Body of pancreas (tissue), 4 donors: ENCODE measurements at regions not wholly inside any gene's neighbourhood (a gene's known extent, or its start where the extent isn't known, plus 50 kb on each side); places are given as distances from the start of the nearest gene placed in this dataset.

Experiments
- ATAC-seq: fragments of 150-250 bp; one replicate; pipeline ENCODE4 v1.9.1; 2016
- DNase-seq, 4 donors: peaks; one replicate each; pipeline ENCODE4 v3.0.0-alpha.2; 2019
- H3K27ac ChIP-seq, 4 donors: fragments of 200-600 bp; sonication (generic); 1 replicate in 3 of 4; 2 replicates in 1 of 4; pipeline versions ENCODE4 v1.5.1 to v1.6.1; 2016 to 2019; ENCODE audit warnings: mild to moderate bottlenecking in 1 of 4, mixed read lengths in 1 of 4, moderate library complexity in 1 of 4
- H3K27me3 ChIP-seq, 2 donors: fragments of 200-600 bp; sonication (generic); one replicate each; pipeline ENCODE4 v1.6.0; 2016; ENCODE audit warnings: mild to moderate bottlenecking in 1 of 2
- H3K36me3 ChIP-seq, 2 donors: fragments of 200-600 bp; sonication (generic); replicated peaks in 1 of 2; 2 replicates each; pipeline ENCODE4 v1.5.1; 2016; ENCODE audit warnings: low read depth in 2 of 2; ENCODE audit not compliant: insufficient read depth in 1 of 2
- H3K4me1 ChIP-seq: fragments of 200-600 bp; sonication (generic); one replicate; pipeline ENCODE4 v1.6.0; 2016
- H3K4me3 ChIP-seq, 2 donors: fragments of 200-600 bp; sonication (generic); 1 replicate in 1 of 2; 2 replicates in 1 of 2; pipeline ENCODE4 v1.5.1; 2016 to 2019
- H3K9me3 ChIP-seq, 3 donors: fragments of 200-600 bp; sonication (generic); 1 replicate in 2 of 3; 2 replicates in 1 of 3; pipeline ENCODE4 v1.5.1; 2016
- POLR2A ChIP-seq, 3 donors: fragments of 450-650 bp; IDR thresholded peaks; one replicate each; pipeline ENCODE4 v1.6.1; 2016; ENCODE audit warnings: antibody characterized with exemption in 3 of 3, mild to moderate bottlenecking in 2 of 3
- WGBS, 2 donors: methylation state at CpG; one replicate each; pipeline ENCODE4 v1.1.5; 2017; 5-methylcytosine and 5-hydroxymethylcytosine counted together
- intact Hi-C: fragments of 100-400 bp; cut with DNase I; formaldehyde crosslinking; loops from one replicate; pipeline ENCODE4 v1.15.1; 2023
- TF ChIP-seq, protein P1 (sequence below), 7 experiments: fragments of 450-650 bp in 4 of 7; fragments of 200-600 bp in 3 of 7; sonication (generic) in 3 of 7; IDR thresholded peaks; one replicate each; pipeline ENCODE4 v1.5.1; 2016 to 2019; ENCODE audit warnings: antibody characterized with exemption in 7 of 7

DNA sequence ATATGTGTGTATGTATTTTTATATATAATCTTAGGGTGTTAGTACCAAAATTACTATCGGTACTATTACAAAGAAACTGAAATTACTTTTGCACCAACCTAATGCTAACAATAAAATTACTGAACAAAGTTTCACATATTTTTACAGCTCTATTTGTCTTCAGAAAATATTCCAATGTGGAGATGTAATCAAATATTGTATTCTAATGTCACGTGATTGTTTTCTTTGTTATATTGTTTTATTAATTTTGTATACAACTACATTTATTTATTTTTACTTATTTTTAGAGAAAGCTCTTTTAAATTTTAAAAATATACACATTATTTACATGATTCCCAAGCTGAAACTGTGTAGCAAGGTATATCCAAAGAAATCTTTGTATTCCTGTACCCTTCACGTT lies 227.1 kb upstream of the KLF12 start:
- DNase-seq (no peak), ATAC-seq (no peak)
- intact Hi-C loops = no loop called here
- Histone ChIP-seq H3K4me3 (no peak overlapping the region), H3K27me3 (no peaks in the 10 kb centered on the region), H3K27ac (no peak overlapping the region), H3K9me3 (no peaks in the 10 kb centered on the region), H3K4me1 (no peaks in the 10 kb centered on the region), H3K36me3 (no peaks in the 10 kb centered on the region)
- TF ChIP-seq, protein P1, sequence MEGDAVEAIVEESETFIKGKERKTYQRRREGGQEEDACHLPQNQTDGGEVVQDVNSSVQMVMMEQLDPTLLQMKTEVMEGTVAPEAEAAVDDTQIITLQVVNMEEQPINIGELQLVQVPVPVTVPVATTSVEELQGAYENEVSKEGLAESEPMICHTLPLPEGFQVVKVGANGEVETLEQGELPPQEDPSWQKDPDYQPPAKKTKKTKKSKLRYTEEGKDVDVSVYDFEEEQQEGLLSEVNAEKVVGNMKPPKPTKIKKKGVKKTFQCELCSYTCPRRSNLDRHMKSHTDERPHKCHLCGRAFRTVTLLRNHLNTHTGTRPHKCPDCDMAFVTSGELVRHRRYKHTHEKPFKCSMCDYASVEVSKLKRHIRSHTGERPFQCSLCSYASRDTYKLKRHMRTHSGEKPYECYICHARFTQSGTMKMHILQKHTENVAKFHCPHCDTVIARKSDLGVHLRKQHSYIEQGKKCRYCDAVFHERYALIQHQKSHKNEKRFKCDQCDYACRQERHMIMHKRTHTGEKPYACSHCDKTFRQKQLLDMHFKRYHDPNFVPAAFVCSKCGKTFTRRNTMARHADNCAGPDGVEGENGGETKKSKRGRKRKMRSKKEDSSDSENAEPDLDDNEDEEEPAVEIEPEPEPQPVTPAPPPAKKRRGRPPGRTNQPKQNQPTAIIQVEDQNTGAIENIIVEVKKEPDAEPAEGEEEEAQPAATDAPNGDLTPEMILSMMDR (IDR thresholded peaks at IDR 0.05) = no peak
- TF ChIP-seq POLR2A (IDR thresholded peaks at IDR 0.05) = no peak
- WGBS, 2 donors = 75 to 91% methylated on average over 3 of the region's 3 CpGs

DNA sequence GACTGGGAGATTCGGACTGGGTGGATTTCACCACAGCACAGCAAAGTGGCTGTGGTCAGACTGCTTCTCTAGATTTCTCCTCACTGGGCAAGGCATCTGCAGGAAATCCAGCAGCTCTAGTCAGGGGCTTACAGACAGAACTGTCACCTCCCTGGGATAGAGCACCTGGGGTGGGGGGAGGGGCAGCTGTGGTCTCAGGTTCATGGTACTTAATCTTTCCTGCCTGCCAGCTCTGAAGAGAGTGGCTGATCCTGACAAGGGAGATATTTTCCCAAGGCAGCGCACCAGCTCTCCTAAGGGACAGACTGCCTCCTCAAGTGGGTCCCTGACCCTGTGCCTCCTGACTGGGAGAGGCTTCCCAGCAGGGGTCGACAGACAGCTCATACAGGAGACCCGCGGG lies 212.8 kb upstream of the KLF12 start:
- Histone ChIP-seq H3K27ac (no peak overlapping the region), H3K4me1 (no peaks in the 10 kb centered on the region), H3K9me3 (no peaks in the 10 kb centered on the region), H3K36me3 (no peaks in the 10 kb centered on the region), H3K27me3 (no peaks in the 10 kb centered on the region), H3K4me3 (no peak overlapping the region)
- TF ChIP-seq POLR2A (IDR thresholded peaks at IDR 0.05) = no peak
- TF ChIP-seq, protein P1 (IDR thresholded peaks at IDR 0.05) = no peak
- 43 to 51% methylated on average over 4 to 5 of the region's 5 CpGs for WGBS, 2 donors
- no peak for ATAC-seq
- intact Hi-C loops = no loop called here
- no peak for DNase-seq

DNA sequence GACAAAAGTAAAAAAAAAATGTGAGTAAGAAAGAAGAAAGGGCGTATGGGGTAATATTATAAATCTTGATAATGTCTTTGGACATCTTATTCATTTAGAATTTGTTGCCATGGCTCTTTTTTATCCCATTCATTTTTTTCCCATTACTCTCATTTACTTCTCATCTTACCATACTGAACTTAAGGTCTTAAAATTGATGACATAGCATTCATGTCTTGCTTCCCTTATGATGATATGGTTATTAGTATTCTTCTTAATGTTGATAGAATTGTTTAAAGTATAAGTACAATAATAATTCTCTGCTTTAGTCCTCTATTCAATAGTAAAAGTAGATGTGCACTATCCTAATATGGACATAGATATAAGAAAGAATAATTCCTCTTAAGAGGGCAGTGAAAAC lies 204.1 kb upstream of the KLF12 start:
- no peaks in the 10 kb centered on the region for H3K27me3 ChIP-seq

DNA sequence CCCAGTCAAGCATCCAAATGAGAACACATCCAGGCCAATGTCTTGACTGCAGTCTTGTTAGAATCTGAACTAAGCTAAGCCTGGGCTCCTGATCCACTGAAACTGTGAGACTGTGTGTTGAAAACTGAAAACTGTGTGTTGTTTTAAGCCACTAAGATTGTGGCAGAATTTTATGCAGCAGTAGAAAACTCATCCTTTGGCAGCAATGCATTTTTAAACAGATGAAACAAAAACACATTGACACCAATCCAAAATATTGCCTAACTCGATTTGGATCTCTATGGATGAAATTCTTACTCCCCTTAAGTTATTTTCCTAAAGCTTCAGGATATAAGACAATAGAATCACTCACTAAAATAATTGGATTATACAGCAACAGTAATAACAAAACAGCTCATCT lies 202.3 kb upstream of the KLF12 start:
- TF ChIP-seq POLR2A (IDR thresholded peaks at IDR 0.05) = no peak
- TF ChIP-seq, protein P1 (IDR thresholded peaks at IDR 0.05) = no peak
- Histone ChIP-seq H3K9me3 (peaks cover 0 to 3% (median 0%) of the 10 kb centered on the region in 3 donors), H3K27ac (no peak overlapping the region), H3K36me3 (no peaks in the 10 kb centered on the region), H3K27me3 (no peaks in the 10 kb centered on the region), H3K4me1 (no peaks in the 10 kb centered on the region), H3K4me3 (no peak overlapping the region)
- WGBS, 2 donors = 22 to 23% methylated on average over 1 of the region's 1 CpG
- intact Hi-C loops = no loop called here
- ATAC-seq (no peak), DNase-seq (no peak)

More for the DNA sequence above, 204.1 kb upstream of the KLF12 start:
- Histone ChIP-seq H3K27ac (no peak overlapping the region), H3K36me3 (no peaks in the 10 kb centered on the region), H3K9me3 (peaks cover 0 to 3% (median 0%) of the 10 kb centered on the region in 3 donors), H3K4me3 (no peak overlapping the region), H3K4me1 (no peaks in the 10 kb centered on the region)
- WGBS, 2 donors = 55% methylated on average over 1 of the region's 1 CpG
- DNase-seq (no peak), ATAC-seq (no peak)
- intact Hi-C loops = no loop called here
- TF ChIP-seq, protein P1 (IDR thresholded peaks at IDR 0.05) = no peak
- TF ChIP-seq POLR2A (IDR thresholded peaks at IDR 0.05) = no peak

DNA sequence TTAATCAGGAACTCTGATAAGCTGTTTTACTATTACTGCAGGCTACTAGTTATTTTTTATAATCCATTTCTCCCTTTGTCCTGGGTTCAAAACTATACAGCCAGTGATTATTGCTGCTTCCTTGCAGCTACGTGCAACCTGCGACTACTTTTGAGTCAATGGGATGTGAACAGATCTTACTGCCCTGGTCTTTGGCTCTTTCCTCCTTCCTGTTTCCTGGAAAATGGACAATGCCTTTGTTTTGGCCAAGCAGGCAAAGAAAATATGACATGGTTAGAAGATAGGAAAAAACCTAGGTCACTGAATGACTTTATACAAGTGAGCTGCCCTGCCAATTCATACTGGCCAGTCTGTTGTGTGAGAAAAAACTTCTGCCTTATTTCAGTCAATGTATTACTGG lies 201.2 kb upstream of the KLF12 start:
- H3K36me3 ChIP-seq = no peaks in the 10 kb centered on the region
- ATAC-seq (no peak), DNase-seq (no peak)
- TF ChIP-seq, protein P1 (IDR thresholded peaks at IDR 0.05) = no peak
- TF ChIP-seq POLR2A (IDR thresholded peaks at IDR 0.05) = no peak
- H3K27ac ChIP-seq = no peak overlapping the region
- H3K4me3 ChIP-seq = no peak overlapping the region
- intact Hi-C loops = no loop called here
- WGBS, 2 donors = 52 to 92% methylated on average over 2 of the region's 2 CpGs
- H3K27me3 ChIP-seq = no peaks in the 10 kb centered on the region
- H3K9me3 ChIP-seq = peaks cover 0 to 3% (median 0%) of the 10 kb centered on the region in 3 donors
- H3K4me1 ChIP-seq = no peaks in the 10 kb centered on the region
